NCI-H748 treated with DMSO at 0.1 percent for 48 hours (cell line): ENCODE measurements at regions not wholly inside any gene's neighbourhood (a gene's known extent, or its start where the extent isn't known, plus 50 kb on each side); places are given as distances from the start of the nearest gene placed in this dataset.
A peak's percentile ranks its signal among the peaks of the same experiment; 100 is the strongest.

Source experiments
- DNase-seq: peaks from one replicate; lab custom pipeline; 2025; lab: John Stamatoyannopoulos, UW

GRCh38 chr6:26312501-26313397, 52.2 kb upstream of the BTN3A2 start:
- peak; percentile 93 for DNase-seq
